ENCODE measurements at regions not wholly inside any gene's neighbourhood (a gene's known extent, or its start where the extent isn't known, plus 50 kb on each side); places are given as distances from the start of the nearest gene placed in this dataset.
"Not testable (repeated sequence)": the region's sequence is repeated elsewhere in the genome, so short reads cannot be mapped to it uniquely, and the experiment has no call there.

DNA sequence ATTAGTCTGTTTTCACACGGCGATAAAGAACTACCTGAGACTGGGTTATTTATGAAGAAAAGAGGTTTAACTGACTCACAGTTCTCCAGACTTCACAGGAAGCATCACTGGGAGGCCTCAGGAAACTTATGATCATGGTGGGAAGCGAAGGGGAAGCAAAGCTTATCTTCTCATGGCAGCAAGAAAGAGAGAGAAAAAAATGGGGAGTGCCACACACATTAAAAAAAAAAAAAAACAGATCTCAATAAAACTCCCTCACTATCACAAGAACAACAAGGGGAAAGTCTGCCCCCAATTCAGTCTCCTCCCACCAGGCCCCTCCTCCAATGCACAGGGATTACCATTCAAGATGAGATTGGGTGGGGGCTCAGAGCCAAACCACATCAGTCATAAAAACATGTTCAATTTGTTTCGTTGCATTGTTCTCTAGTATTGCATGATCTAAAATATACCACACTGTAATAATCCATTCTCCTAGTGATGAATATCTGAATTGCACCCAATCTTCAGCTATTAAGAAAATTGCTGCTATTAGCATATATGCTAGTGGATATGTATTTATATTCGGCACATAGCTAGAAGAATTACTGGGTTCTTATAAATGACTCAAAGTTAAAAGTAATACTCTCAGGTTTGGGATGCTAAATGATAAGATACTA is 328.9 kb upstream of the KCND2 start:
- no peak for DNase-seq (ENCODE audit: low read depth)
- no peak overlapping the region for H3K4me3 ChIP-seq (ENCODE audit: low read depth, low read length)

DNA sequence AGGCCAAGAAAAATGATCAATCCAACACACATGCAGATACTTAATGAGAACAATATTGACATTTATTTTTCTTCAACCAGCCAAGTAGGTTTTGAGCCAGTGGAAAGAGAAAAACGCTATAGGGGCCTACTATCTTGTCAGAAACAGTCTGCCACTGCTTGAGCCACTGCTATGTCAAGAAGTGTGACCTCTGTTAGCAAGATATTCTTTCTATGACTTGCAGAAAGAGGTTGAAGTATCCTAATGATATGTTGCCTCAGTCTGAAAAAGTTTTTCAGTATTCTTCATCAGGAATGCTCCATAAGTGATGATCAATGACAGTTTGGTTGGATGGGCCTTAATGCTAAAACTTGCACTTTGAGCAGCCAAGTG is 328.4 kb upstream of the KCND2 start:
- TF ChIP-seq, protein P1, sequence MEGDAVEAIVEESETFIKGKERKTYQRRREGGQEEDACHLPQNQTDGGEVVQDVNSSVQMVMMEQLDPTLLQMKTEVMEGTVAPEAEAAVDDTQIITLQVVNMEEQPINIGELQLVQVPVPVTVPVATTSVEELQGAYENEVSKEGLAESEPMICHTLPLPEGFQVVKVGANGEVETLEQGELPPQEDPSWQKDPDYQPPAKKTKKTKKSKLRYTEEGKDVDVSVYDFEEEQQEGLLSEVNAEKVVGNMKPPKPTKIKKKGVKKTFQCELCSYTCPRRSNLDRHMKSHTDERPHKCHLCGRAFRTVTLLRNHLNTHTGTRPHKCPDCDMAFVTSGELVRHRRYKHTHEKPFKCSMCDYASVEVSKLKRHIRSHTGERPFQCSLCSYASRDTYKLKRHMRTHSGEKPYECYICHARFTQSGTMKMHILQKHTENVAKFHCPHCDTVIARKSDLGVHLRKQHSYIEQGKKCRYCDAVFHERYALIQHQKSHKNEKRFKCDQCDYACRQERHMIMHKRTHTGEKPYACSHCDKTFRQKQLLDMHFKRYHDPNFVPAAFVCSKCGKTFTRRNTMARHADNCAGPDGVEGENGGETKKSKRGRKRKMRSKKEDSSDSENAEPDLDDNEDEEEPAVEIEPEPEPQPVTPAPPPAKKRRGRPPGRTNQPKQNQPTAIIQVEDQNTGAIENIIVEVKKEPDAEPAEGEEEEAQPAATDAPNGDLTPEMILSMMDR (IDR thresholded peaks at IDR 0.05; ENCODE audit: insufficient read depth, low read length) = no peak
- no peak overlapping the region for H3K4me3 ChIP-seq (ENCODE audit: low read depth, low read length)

More for the DNA sequence above, 328.9 kb upstream of the KCND2 start:
- TF ChIP-seq, protein P1 (IDR thresholded peaks at IDR 0.05; ENCODE audit: insufficient read depth, low read length) = peak; percentile 21

DNA sequence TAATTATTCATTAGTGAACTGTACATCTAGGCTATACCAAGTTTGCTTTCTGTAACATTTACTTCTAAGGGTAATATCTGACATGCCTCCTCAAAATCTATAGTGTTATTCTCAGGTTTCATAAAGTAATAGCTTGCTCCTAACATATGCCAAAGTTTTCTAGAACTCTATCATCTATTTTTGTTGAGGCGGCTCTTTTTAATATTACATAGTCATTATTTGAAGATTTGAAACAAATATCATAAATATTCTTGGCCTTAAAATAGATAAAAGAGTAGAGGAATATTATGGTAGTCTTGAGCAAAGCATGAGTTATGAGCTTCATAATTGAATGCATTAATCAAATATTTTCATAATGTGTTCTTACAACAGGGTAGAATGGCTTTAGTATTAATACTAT is 327.2 kb upstream of the KCND2 start:
- TF ChIP-seq, protein P1 (IDR thresholded peaks at IDR 0.05; ENCODE audit: insufficient read depth, low read length) = no peak
- no peak for DNase-seq (ENCODE audit: low read depth)
- no peak overlapping the region for H3K4me3 ChIP-seq (ENCODE audit: low read depth, low read length)

More for the DNA sequence above, 328.4 kb upstream of the KCND2 start:
- no peak for DNase-seq (ENCODE audit: low read depth)

DNA sequence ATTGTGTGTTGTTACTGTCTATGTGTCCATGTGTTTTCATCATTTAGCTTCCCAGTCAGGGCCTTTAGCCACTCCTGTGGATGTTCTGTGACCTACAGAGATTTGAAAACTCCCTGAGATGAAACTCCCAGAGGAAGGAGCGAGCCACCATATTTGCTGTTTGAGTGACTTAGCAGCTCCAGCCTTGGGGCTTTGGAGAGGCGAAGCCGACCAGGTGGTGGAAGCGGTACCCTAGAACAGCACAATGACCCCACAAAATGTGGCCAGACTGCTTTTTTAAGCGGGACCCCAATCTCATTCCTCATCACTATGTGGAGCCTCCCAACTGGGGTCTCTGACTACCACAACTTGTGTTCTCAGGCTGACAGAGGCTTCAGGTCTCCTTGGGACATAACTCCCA is 323.9 kb upstream of the KCND2 start:
- no peak overlapping the region for H3K4me3 ChIP-seq (ENCODE audit: low read depth, low read length)
- TF ChIP-seq, protein P1 (IDR thresholded peaks at IDR 0.05; ENCODE audit: insufficient read depth, low read length) = no peak
- DNase-seq (ENCODE audit: low read depth) = no peak

DNA sequence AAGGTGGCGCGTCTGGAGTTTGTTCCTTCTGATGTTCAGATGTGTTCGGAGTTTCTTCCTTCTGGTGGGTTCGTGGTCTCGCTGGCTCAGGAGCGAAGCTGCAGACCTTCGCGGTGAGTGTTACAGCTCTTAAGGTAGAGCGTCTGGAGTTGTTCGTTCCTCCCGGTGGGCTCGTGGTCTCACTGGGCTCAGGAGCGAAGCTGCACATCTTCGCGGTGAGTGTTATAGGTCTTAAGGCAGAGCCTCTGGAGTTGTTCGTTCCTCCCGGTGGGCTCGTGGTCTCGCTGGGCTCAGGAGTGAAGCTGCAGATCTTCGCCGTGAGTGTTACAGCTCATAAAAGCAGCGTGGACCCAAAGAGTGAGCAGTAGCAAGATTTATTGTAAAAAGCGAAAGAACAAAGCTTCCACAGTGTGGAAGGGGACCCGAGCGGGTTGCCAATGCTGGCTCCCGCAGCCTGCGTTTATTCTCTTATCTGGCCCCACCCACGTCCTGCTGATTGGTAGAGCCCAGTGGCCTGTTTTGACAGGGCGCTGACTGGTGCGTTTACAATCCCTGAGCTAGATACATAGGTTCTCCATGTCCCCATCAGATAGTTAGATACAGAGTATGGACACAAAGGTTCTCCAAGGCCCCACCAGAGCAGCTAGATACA is 322.5 kb upstream of the KCND2 start:
- not testable (repeated sequence) for DNase-seq (ENCODE audit: low read depth); H3K4me3 ChIP-seq (ENCODE audit: low read depth, low read length)

DNA sequence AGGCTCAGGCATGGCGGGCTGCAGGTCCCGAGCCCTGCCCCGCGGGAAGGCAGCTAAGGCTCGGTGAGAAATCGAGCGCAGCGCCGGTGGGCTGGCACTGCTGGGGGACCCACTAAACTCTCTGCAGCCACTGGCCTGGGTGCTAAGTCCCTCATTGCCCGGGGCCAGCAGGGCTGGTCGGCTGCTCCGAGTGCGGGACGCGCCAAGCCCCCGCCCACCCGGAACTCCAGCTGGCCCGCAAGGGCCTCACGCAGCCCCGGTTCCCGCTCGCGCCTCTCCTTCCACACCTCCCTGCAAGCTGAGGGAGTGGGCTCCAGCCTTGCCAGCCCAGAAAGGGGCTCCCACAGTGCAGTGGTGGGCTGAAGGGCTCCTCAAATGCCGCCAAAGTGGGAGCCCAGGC is 321.4 kb upstream of the KCND2 start:
- not testable (repeated sequence) for DNase-seq (ENCODE audit: low read depth)

DNA sequence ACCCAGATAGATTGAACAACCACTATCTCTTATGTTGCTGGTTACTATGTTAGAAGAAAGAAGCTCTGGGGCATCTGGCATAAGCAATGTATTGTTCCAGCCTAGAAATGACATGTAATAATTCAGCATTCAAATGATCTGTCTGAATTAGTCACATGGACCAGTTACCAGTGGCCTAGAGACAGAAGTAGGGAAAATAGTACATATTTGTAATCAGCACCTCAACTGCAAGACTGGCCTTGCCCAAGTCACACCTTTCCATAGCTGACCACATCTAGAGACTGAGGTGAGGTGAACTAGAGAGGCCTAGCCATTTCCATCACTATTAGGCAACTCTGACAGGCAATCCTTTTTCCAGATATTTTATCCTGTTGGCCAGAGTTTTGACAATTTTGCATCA is 315.6 kb upstream of the KCND2 start:
- no peak overlapping the region for H3K4me3 ChIP-seq (ENCODE audit: low read depth, low read length)
- TF ChIP-seq, protein P1 (IDR thresholded peaks at IDR 0.05; ENCODE audit: insufficient read depth, low read length) = no peak
- DNase-seq (ENCODE audit: low read depth) = no peak

More for the DNA sequence above, 321.4 kb upstream of the KCND2 start:
- H3K4me3 ChIP-seq (ENCODE audit: low read depth, low read length) = not testable (repeated sequence)

DNA sequence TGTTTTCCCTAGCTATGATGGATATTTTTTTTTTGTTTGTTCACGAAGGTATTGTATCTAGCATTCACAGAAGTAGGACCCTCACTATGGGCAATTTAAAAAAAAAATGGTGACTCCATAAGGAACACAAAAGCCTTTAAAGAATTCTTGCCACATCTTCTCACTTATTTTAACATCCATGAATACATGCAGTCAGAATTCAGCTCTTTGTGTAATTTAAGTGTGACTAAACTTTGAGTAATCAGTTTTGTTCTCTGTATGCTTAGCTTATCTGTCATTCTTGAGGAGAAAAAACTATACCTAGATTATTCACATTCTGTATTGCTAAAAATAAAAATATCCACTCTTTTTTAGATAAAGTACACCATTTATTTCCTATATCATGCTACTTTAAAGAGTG is 313.2 kb upstream of the KCND2 start:
- no peak overlapping the region for H3K4me3 ChIP-seq (ENCODE audit: low read depth, low read length)
- TF ChIP-seq, protein P1 (IDR thresholded peaks at IDR 0.05; ENCODE audit: insufficient read depth, low read length) = no peak
- peak; percentile 82 for DNase-seq (ENCODE audit: low read depth)

Data from fibroblast of the aortic adventitia (primary cell).